Stimulated activated CD4-positive, alpha-beta T cell treated with anti-CD3 and anti-CD28 coated beads, TNF-alpha, amount 100 ng/mL, for 24 hours (primary cell): ENCODE measurements at regions not wholly inside any gene's neighbourhood (a gene's known extent, or its start where the extent isn't known, plus 50 kb on each side); places are given as distances from the start of the nearest gene placed in this dataset.
"Not testable (repeated sequence)": the region's sequence is repeated elsewhere in the genome, so short reads cannot be mapped to it uniquely, and the experiment has no call there.

Experiments
- DNase-seq, 3 experiments: peaks; one replicate each; pipeline ENCODE4 v3.0.0-alpha.2; 2020; ENCODE audit warnings: low read depth in 3 of 3

DNA sequence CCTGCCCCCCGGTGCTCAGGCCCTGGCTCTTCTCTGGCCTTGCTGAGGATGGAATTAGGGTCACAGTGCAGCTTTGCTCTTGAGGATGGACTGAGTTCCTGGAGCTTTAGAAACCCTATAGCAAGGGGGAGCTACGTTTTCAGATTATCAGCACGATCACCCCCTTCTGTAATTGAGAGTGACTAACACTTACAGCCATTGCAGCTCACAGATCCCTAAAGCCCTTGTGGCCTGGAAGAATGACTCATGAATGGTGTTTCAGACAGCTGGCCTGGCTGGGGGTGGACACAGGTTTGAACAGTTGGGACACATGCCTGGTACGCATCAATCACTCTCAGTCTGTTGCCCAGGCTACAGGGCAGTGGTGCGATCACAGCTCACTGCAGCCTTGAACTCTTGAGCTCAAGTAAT is 79.7 kb upstream of the IGFBP5 start:
- DNase-seq = no peak

DNA sequence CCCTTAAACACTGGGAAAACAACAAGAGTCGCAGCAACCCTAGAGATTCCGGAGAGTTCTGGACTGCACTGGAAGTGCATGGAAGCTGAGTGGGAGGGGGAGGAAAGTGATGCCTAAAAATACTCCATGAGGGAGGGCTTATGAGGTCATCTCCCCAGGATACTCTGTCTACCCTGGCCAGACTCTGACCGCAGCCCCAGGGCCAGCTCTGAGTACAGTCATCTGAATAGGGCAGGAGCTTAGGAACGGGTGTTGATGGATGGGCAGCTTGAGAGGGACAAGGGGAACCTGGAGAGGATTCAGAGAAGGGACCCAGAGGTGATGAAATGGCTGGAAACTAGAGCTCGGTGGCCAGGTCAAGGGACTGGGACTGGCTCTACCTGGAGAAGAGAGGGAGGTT is 79.3 kb upstream of the IGFBP5 start:
- DNase-seq = no peak

GRCh38 chr2:216774180-216774579 is 78.8 kb upstream of the IGFBP5 start:
- DNase-seq = no peak

DNA sequence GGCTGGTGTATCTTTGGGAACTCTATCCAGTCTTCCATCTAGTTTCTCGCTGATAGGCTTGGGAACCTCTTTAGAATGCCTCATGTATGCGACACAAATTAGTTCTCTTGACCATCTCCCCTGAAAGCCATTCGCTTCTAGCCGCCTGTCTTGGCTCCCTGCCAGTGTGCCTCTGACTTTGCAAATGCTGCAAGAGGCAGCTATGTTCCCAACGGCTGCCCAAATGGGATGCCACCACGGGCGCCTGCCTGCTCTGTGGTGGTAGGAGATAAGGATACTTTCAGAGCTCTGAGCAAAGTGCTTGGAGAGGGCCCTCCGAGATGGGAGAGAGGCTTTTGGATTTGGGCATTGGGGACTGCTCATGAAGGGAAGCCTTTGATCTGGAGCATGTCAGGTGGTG is 77.7 kb upstream of the IGFBP5 start:
- DNase-seq = no peak

DNA sequence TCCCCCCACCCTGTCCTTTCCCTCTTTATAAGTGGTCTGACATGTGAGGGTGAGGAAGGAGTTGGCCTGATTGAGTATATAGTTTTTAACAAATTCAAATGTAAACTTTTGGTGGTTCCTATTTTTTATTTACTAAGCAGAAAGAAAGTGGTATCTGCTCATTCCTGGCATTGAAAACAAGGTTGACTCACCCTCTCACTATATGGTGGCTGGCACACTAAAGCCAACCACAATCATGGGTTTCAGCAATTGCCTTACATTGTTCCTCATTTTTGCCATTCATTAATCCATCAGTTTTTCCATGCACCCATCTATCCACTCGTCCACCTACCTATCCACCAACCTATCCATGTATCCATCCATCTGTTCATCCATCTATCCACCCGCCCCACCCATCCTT is 75.4 kb upstream of the IGFBP5 start:
- no peak for DNase-seq

- DNase-seq = no peak
Observed at GRCh38 chr2:216770050-216770449, 74.7 kb upstream of the IGFBP5 start.

DNA sequence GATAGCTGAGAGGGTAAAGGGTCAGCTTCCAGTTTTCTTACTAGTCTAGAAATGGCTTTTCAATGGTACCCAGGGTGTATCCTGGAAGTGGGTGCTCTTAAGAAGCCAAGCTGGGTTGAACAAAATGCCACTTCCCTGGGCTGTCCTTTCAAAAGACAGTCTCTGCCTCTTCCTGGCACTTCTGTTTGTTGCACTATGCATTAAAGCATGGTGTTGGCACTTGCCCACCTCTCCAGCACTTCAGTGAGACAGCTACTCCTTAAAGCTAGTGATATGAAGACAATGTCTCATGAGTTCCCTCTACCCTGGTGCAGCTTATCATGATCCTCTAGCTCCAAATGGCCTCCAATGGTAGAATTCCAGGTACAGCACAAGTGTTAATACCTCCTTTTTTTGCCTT is 74.3 kb upstream of the IGFBP5 start:
- no peak for DNase-seq

DNA sequence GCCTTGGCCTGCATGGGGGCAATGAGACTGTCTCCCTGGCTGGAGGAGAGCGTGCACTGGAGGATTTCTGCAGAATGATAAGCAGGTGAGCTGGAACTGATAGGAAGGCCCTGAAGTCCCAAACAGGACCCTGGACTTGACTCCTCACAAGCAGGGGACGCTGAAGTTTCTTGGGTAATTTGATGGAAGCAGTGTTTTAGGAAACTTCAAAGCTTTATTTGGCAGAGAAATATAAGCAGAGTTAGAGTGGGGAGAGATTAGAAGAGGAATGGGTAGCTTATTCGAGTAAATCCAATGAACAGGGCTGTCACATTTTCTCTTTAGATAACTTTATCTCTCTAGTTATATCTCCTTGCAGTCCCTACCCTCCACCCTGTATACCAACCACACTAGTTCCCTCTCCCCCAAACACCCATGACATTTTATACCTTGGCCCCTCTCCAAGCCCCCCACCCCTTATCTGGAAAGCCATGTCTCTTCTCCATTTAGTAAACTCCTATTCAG is 73.6 kb upstream of the IGFBP5 start:
- no peak for DNase-seq

GRCh38 chr2:216765761-216766262 is 70.5 kb upstream of the IGFBP5 start:
- no peak for DNase-seq

- DNase-seq = no peak
Observed at GRCh38 chr2:216763396-216763795, 68.0 kb upstream of the IGFBP5 start.

DNA sequence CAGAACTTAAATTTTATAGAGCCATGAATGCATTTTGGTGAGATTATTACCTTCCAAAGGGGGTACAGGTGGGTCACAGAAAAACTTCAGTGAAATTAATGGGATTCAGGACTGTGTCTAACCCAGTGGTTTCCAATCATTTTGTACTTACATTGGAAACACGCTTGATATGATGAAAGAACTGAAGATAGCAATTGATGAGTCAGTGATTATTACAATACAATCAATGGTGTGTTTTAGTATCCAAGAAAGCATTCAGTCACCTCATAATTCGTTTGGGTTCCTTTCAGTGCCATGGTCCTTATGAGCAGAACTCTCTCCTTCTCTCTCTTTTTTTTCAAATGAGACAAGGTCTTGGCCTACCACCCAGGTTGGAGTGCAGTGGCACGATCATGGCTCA is 66.5 kb upstream of the IGFBP5 start:
- DNase-seq = no peak

DNA sequence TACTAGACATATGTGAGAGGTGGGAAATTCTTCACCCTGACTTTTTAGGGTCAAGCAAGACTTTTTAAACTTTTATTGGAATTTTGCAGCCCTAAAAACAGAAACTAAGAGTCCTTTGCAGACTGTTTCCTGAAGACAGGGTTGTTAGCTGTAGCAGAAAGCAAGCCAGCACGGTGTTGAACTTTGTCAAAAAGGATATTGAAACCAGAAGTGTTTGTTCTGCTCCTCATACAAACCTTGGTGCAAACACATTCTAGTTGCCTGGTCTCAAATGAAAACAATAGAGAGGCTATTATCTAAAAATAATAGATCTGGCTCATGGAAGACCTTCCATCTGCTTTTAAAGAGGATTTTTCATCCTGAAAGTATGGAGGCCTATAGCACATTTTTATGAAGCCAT is 65.8 kb upstream of the IGFBP5 start:
- DNase-seq = no peak

- DNase-seq = no peak
Observed at GRCh38 chr2:216758256-216759155, 63.2 kb upstream of the IGFBP5 start.

DNA sequence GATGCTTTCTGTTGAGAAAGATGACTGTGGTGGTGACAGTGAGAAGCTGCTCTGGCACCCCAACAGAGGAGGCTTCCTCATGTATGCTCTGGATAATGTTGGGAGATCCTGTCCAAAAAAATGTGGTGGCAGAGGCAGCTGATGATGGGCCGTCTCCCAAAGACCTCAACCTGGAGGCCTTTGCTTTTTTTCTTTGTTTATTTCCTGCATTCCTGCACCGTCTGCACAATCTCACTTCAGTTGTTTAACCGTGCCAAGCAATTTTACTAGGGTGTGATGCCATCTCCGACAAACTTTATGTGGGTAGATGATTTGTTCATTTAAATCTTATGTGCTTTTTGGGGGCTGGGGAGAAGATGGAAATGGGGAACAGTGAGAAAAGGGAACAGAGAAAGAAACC is 62.2 kb upstream of the IGFBP5 start:
- no peak for DNase-seq

DNA sequence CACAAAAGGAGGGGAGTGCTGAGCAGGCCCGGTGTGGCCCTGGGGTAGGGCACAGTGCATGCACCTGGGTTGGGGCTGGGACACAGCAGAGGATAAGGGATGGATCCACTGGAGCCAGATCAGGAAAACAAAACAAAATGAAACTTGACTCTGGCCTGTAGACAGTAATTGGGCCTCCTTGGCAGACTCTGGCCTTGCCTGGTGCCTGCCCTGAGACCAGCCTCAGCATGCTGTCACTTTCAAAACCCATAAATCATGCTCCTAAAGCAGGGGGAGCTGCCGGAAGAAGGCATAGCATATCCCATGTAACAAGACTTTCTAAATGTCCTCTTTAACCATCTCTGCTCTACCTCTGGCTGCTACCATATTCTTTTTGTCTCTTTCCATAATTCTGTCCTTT is 61.1 kb upstream of the IGFBP5 start:
- no peak for DNase-seq

DNA sequence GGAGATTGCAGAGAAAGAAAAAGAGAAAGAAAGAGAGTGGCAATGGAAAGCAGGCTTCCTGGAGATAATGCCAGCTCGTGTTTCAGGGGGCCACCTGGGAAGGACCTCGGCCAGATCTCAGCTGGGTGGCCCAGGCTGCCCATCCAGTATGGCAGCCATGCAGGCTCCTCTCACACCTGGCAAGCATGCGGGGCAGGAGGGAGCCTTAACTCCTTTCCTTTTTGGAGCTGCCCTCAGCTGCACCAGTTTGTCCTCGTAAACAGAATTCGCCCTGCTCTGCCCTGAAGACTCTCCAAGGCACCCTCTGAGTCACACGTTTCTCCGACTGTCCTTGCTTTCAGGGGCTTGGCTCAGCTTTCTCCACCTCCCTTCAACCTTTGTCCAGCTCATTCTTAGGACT is 59.5 kb upstream of the IGFBP5 start:
- no peak for DNase-seq

DNA sequence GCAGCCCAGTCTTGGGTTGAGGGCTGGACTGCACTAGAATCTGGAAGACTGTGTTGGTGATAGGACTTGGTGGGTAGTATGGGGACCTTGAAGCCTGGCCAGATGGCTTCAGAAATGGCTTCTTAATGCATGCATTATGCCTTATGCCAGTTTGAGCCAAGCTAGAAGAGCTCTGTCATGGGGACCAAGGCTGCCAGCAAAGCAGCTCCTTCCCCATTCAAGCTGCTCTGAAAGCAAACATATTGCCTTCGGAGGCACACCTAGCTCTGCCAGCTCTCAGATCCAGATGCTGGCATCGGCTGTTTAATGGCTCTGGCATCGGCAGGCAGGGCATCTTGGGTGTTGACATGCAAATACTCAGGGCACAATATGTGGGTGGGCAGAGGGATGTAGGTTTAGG is 59.0 kb upstream of the IGFBP5 start:
- no peak for DNase-seq

GRCh38 chr2:216752855-216753505 is 57.6 kb upstream of the IGFBP5 start:
- no peak for DNase-seq

DNA sequence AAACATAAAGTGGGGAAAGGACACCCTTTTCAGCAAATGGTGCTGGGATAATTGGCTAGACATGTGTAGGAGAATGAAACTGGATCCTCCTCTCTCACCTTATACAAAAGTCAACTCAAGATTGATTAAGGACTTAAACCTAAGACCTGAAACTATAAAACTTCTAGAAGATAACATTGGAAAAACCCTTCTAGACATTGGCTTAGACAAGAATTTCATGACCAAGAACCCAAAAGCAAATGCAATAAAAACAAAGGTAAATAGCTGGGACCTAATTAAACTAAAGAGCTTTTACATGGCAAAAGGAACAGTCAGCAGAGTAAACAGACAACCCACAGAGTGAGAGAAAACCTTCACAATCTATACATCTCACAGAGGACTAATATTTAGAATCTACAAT is 55.4 kb upstream of the IGFBP5 start:
- not testable (repeated sequence) for DNase-seq

- DNase-seq = peak in 1 of 3 experiments; percentile 2
Observed at GRCh38 chr2:216746268-216746667, 50.9 kb upstream of the IGFBP5 start.

DNA sequence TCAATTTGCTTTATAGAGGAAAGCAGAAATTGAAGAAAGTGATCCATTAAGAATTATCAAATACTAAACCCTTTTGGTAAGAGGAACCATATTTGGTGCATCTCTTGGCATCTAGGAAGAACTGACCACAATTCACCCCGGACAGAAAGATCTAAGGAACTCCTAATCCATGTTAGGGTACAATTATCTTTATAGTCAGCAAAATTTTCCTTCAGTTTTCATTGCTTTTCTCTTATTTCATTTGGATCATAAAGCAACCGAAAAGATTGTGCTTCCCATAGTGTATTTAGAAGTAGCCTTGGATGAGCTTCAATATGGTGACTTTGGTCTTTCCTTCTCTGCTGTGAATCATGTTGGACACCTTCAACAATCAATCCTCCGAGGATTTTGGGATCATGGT is 50.1 kb upstream of the IGFBP5 start:
- no peak for DNase-seq
